OCI-M1 (cell line): ENCODE measurements at regions not wholly inside any gene's neighbourhood (a gene's known extent, or its start where the extent isn't known, plus 50 kb on each side); places are given as distances from the start of the nearest gene placed in this dataset.
"Not testable (repeated sequence)": the region's sequence is repeated elsewhere in the genome, so short reads cannot be mapped to it uniquely, and the experiment has no call there.

Source experiments
- DNase-seq: peaks from one replicate; lab custom pipeline; 2025; lab: John Stamatoyannopoulos, UW

GRCh38 chr2:236375973-236376476 is 111.8 kb upstream of the ASB18 start:
- DNase-seq, result no peak

- no peak for DNase-seq
These were observed 112.5 kb upstream of the ASB18 start for GRCh38 chr2:236376566-236377244.

GRCh38 chr2:236380051-236380612 is 115.9 kb upstream of the ASB18 start:
- no peak for DNase-seq

- not testable (repeated sequence) for DNase-seq
These were observed 117.0 kb upstream of the ASB18 start for GRCh38 chr2:236381253-236381652.

- DNase-seq, result not testable (repeated sequence)
These were observed 125.3 kb upstream of the ASB18 start for GRCh38 chr2:236389284-236390216.

- no peak for DNase-seq
These were observed 128.9 kb upstream of the ASB18 start for GRCh38 chr2:236393101-236393500.

GRCh38 chr2:236393581-236393980 is 129.4 kb upstream of the ASB18 start:
- DNase-seq, result no peak

GRCh38 chr2:236394571-236394970 is 130.4 kb upstream of the ASB18 start:
- DNase-seq, result no peak

- no peak for DNase-seq
These were observed 130.9 kb upstream of the ASB18 start for GRCh38 chr2:236395067-236395466.

GRCh38 chr2:236396818-236397350 is 132.7 kb upstream of the ASB18 start:
- no peak for DNase-seq

GRCh38 chr2:236397681-236398080 is 133.5 kb upstream of the ASB18 start:
- DNase-seq, result no peak

- no peak for DNase-seq
These were observed 135.2 kb upstream of the ASB18 start for GRCh38 chr2:236399409-236399808.

GRCh38 chr2:236400046-236400574 is 135.9 kb upstream of the ASB18 start:
- DNase-seq, result no peak

GRCh38 chr2:236400594-236401360 is 136.6 kb upstream of the ASB18 start:
- DNase-seq, result no peak

GRCh38 chr2:236402033-236402790 is 138.0 kb upstream of the ASB18 start:
- no peak for DNase-seq

GRCh38 chr2:236403125-236403524 is 138.9 kb upstream of the ASB18 start:
- DNase-seq, result no peak

GRCh38 chr2:236403811-236404210 is 139.6 kb upstream of the ASB18 start:
- no peak for DNase-seq

- DNase-seq, result no peak
These were observed 140.1 kb upstream of the ASB18 start for GRCh38 chr2:236404346-236404745.

- DNase-seq, result no peak
These were observed 141.2 kb upstream of the ASB18 start for GRCh38 chr2:236405357-236405756.

- DNase-seq, result no peak
These were observed 143.9 kb upstream of the ASB18 start for GRCh38 chr2:236408090-236408489.

- DNase-seq, result no peak
These were observed 144.6 kb upstream of the ASB18 start for GRCh38 chr2:236408786-236409185.
